ENCODE measurements at regions not wholly inside any gene's neighbourhood (a gene's known extent, or its start where the extent isn't known, plus 50 kb on each side); places are given as distances from the start of the nearest gene placed in this dataset.

GRCh38 chr9:7921545-7922197, 122.1 kb upstream of the DMAC1 start:
- no peak overlapping the region for H3K4me2 ChIP-seq (ENCODE audit: unreplicated experiment)
- no peaks in the 10 kb centered on the region for H3K27me3 ChIP-seq (replicated peaks; ENCODE audit: insufficient read depth)
- H3F3A ChIP-seq (ENCODE audit: insufficient read depth) = no peaks in the 10 kb centered on the region
- no peak overlapping the region for H3K4me3 ChIP-seq
- DNase-seq = no peak
- H4K20me1 ChIP-seq (ENCODE audit: insufficient read depth) = no peaks in the 10 kb centered on the region
- no peak for TF ChIP-seq EZH2phosphoT487 (IDR thresholded peaks at IDR 0.05; ENCODE audit: insufficient read depth, low read depth)
- no peak for TF ChIP-seq EZH2 (IDR thresholded peaks at IDR 0.05; ENCODE audit: insufficient read depth, poor library complexity, severe bottlenecking)
- H3K9me3 ChIP-seq (ENCODE audit: low read depth) = no peaks in the 10 kb centered on the region
- in situ Hi-C loops (cut with MboI) = no loop called here
- no peaks in the 10 kb centered on the region for H3K36me3 ChIP-seq (ENCODE audit: low read depth)
- H2AFZ ChIP-seq = no peak overlapping the region
- no peaks in the 10 kb centered on the region for H3K9me2 ChIP-seq (ENCODE audit: insufficient read depth)
- no peak overlapping the region for H3K9ac ChIP-seq
- no peak overlapping the region for H3K27ac ChIP-seq
- no peaks in the 10 kb centered on the region for H3K79me2 ChIP-seq (ENCODE audit: insufficient read depth)
- no peaks in the 10 kb centered on the region for H3K4me1 ChIP-seq (ENCODE audit: insufficient read depth)
- WGBS, 2 experiments (ENCODE audit: low coverage in 1 of 2, low lambda C conversion rate in 2 of 2, missing lambda C conversion rate in 2 of 2) = 23 to 24% methylated on average over 6 of the region's 6 CpGs

GRCh38 chr9:7912037-7912535, 112.5 kb upstream of the DMAC1 start:
- DNase-seq = no peak
- in situ Hi-C loops (cut with MboI) = no loop called here
- Histone ChIP-seq H3K27me3 (replicated peaks; ENCODE audit: insufficient read depth) (no peaks in the 10 kb centered on the region), H3K4me3 (no peak overlapping the region), H2AFZ (no peak overlapping the region), H3K27ac (no peak overlapping the region), H3F3A (ENCODE audit: insufficient read depth) (no peaks in the 10 kb centered on the region), H3K79me2 (ENCODE audit: insufficient read depth) (no peaks in the 10 kb centered on the region), H3K4me1 (ENCODE audit: insufficient read depth) (no peaks in the 10 kb centered on the region), H3K9me3 (ENCODE audit: low read depth) (no peaks in the 10 kb centered on the region), H3K9me2 (ENCODE audit: insufficient read depth) (no peaks in the 10 kb centered on the region), H3K4me2 (ENCODE audit: unreplicated experiment) (no peak overlapping the region), H3K36me3 (ENCODE audit: low read depth) (no peaks in the 10 kb centered on the region), H4K20me1 (ENCODE audit: insufficient read depth) (no peaks in the 10 kb centered on the region), H3K9ac (no peak overlapping the region)
- TF ChIP-seq EZH2 (IDR thresholded peaks at IDR 0.05; ENCODE audit: insufficient read depth, poor library complexity, severe bottlenecking) = no peak
- no peak for TF ChIP-seq EZH2phosphoT487 (IDR thresholded peaks at IDR 0.05; ENCODE audit: insufficient read depth, low read depth)

GRCh38 chr9:7910426-7911020, 110.9 kb upstream of the DMAC1 start:
- Histone ChIP-seq H3K4me1 (ENCODE audit: insufficient read depth) (no peaks in the 10 kb centered on the region), H3F3A (ENCODE audit: insufficient read depth) (no peaks in the 10 kb centered on the region), H3K27me3 (replicated peaks; ENCODE audit: insufficient read depth) (no peaks in the 10 kb centered on the region), H4K20me1 (ENCODE audit: insufficient read depth) (no peaks in the 10 kb centered on the region), H2AFZ (no peak overlapping the region), H3K79me2 (ENCODE audit: insufficient read depth) (no peaks in the 10 kb centered on the region), H3K36me3 (ENCODE audit: low read depth) (no peaks in the 10 kb centered on the region), H3K9ac (no peak overlapping the region), H3K4me3 (no peak overlapping the region), H3K27ac (no peak overlapping the region), H3K4me2 (ENCODE audit: unreplicated experiment) (no peak overlapping the region), H3K9me2 (ENCODE audit: insufficient read depth) (no peaks in the 10 kb centered on the region), H3K9me3 (ENCODE audit: low read depth) (no peaks in the 10 kb centered on the region)
- WGBS, 2 experiments (ENCODE audit: low coverage in 1 of 2, low lambda C conversion rate in 2 of 2, missing lambda C conversion rate in 2 of 2) = 12 to 17% methylated on average over 6 of the region's 6 CpGs
- no peak for DNase-seq
- TF ChIP-seq EZH2 (IDR thresholded peaks at IDR 0.05; ENCODE audit: insufficient read depth, poor library complexity, severe bottlenecking) = no peak
- TF ChIP-seq EZH2phosphoT487 (IDR thresholded peaks at IDR 0.05; ENCODE audit: insufficient read depth, low read depth) = no peak
- in situ Hi-C loops (cut with MboI) = no loop called here

GRCh38 chr9:7909537-7909936, 110.0 kb upstream of the DMAC1 start:
- in situ Hi-C loops (cut with MboI) = no loop called here
- H3K9me2 ChIP-seq (ENCODE audit: insufficient read depth) = no peaks in the 10 kb centered on the region
- H3K27me3 ChIP-seq (replicated peaks; ENCODE audit: insufficient read depth) = no peaks in the 10 kb centered on the region
- H3K4me2 ChIP-seq (ENCODE audit: unreplicated experiment) = no peak overlapping the region
- no peak overlapping the region for H2AFZ ChIP-seq
- H3K36me3 ChIP-seq (ENCODE audit: low read depth) = no peaks in the 10 kb centered on the region
- H3K4me3 ChIP-seq = no peak overlapping the region
- H3K9ac ChIP-seq = no peak overlapping the region
- no peak overlapping the region for H3K27ac ChIP-seq
- H3K79me2 ChIP-seq (ENCODE audit: insufficient read depth) = no peaks in the 10 kb centered on the region
- H4K20me1 ChIP-seq (ENCODE audit: insufficient read depth) = no peaks in the 10 kb centered on the region
- H3K4me1 ChIP-seq (ENCODE audit: insufficient read depth) = no peaks in the 10 kb centered on the region
- no peak for TF ChIP-seq EZH2phosphoT487 (IDR thresholded peaks at IDR 0.05; ENCODE audit: insufficient read depth, low read depth)
- no peak for TF ChIP-seq EZH2 (IDR thresholded peaks at IDR 0.05; ENCODE audit: insufficient read depth, poor library complexity, severe bottlenecking)
- 5 to 10% methylated on average over 5 of the region's 5 CpGs for WGBS, 2 experiments (ENCODE audit: low coverage in 1 of 2, low lambda C conversion rate in 2 of 2, missing lambda C conversion rate in 2 of 2)
- no peaks in the 10 kb centered on the region for H3F3A ChIP-seq (ENCODE audit: insufficient read depth)
- no peak for DNase-seq
- H3K9me3 ChIP-seq (ENCODE audit: low read depth) = no peaks in the 10 kb centered on the region
